GM18867 (cell line): ENCODE measurements at regions not wholly inside any gene's neighbourhood (a gene's known extent, or its start where the extent isn't known, plus 50 kb on each side); places are given as distances from the start of the nearest gene placed in this dataset.
A peak's percentile ranks its signal among the peaks of the same experiment; 100 is the strongest.
"Not testable (repeated sequence)": the region's sequence is repeated elsewhere in the genome, so short reads cannot be mapped to it uniquely, and the experiment has no call there.

Experiments
- ATAC-seq: cut with Tn5 transposase; IDR thresholded peaks from one replicate; pipeline ENCODE4 v1.9.1; 2021; ENCODE audit warnings: mild to moderate bottlenecking, moderate library complexity; ENCODE audit not compliant: unreplicated experiment

DNA sequence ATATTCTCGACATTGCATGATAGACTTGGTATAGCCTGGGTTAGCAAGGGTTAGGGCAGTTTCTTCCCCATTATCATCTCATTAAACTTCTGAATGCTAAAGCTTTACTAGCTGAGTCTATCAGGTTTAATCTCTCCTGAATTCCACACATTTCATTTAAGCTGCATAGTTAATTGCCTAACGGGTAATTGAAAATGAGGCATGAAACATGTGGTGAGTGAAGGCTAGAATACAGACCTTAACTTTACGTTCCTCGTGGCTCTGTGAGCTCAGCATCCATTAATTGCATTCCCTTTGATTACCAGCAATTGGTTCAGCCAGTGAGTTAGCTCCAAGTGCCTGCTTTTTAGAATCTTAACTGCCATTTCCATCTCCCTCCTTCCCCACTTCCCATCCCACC is 126.5 kb upstream of the MEX3C start:
- no peak for ATAC-seq

DNA sequence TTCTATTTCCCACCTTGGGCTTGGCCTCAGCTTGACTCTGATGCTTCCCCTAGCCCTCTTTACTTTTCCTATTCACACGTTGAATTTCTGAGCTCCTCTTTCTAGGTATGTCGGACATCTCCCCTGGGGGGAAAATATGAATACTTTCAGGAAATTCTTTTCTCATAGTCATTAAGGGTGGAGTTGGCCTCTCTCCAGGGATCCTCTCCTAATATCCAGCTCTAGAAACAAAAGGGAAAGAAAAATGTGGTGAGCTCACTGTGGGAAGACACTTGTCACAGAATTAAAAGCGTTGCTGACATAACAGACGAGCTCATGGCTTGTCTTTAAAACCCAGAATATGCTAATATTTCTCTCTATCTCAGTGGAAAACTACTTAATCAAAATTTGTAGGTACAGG is 132.7 kb upstream of the MEX3C start:
- no peak for ATAC-seq

DNA sequence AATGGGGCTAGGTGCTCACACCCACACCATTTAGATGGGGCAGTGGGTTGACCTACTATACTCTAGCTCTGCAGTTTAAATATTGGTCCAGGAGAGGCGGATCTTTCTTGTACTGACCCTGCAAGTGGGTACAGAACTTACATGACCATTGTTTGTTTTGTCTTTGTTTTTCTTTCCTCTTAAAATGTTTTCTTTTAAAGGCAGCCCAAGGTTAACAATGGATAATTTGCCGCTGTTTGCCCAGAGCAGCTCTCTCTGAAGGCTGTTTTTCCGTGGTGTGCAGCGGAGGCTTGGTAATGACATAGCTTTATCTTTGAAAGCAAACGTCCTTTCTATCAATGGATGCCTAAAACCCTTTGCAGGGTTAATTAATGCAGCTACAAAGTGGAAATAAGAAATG is 133.3 kb upstream of the MEX3C start:
- no peak for ATAC-seq

DNA sequence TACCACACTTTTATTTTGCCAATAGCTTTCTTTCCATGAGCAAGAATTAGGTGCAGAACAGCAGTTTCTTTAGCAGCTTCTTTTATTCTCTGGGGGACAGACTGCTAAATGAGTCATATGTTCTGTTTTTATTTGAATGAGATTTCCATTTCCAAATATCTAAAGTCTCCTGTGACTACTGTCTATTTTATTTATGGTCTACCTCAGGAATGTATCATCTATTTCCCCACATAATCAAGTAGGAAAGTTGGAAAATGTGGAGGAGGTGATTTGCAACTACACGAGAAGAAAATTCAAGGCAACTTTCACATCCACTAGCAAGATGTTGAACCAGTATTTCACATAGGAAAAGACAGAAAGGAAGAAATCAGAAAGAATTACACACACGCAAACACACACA is 139.9 kb upstream of the MEX3C start:
- no peak for ATAC-seq

DNA sequence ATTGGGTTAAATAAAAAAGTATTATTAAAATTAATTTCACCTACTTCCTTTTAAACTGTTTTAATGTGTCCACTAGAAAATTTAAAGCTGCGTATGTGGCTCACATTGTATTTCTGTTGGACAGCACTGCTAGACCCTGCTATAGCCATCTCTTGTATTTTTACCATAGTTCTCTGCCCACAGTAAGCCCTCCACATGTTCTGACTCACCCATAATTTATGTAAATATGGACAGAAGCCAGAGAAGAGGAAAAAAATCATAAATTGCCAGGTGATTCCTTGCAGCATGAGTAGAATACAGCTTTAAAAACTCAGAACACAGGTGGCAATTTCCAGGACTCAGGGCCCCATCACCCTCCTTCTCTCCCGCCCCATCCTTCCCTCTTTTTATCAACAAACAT is 142.4 kb upstream of the MEX3C start:
- ATAC-seq, result no peak

DNA sequence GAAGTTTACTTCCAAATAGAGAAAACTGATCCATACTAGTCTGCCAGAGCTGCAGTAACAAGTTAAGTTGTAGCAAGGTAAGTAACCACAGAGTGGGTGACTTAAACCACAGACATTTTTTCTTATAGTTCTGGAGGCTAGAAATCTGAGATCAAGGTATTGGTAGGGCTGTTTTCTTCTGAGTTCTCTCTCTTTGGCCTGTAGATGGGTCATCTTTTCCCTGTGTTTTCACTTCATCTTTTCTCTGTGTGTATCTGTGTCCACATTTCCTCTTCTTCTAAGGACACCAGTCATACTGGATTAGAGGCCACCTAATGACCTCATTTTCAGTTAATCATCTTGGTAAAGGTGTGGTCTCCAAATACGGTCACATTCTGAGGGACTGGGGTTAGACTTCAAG is 142.9 kb upstream of the MEX3C start:
- ATAC-seq, result no peak

DNA sequence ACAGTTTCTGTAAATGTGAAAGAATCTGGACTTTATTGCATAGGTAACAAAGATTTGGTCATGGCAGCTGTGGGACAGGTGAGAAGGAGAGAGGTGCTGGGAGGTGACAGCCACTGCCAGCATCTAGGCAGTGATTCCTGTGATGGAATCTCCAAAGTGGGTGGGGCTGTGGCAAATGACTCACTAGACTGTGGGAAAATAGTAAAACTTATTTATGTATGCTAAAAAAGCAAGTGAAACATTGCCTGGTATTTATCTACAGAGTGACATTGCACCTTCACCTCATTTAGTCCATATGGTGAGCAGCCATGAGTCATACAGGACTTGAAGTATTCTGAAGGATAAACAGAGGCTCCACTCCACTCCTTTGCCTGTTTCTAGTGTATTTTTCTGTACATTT is 145.3 kb upstream of the MEX3C start:
- ATAC-seq, result no peak

DNA sequence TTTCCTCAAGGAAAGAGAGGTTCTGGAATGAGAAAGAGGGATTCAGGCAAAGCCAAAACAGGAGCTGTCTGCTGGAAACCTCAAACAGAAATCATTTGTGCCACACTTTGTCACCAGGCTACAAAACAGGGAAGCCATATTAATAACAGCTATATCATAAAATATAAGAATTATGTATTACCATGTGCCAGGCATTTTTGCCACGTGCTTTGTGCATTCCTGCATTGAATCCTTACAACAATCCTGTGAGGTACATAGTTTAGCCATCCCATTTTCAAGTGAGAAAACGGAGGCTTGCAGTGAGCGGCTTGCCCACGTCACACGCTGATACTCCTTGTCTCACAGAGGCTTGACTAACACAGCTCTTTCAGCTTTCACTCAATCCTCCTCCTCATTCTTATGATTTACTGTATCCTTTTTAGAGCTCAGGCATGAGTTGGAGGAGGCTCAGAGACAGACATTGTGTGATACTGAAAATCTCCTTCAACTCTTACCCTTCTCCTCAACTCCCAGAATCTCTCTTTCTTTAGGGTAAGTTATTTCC is 148.4 kb upstream of the MEX3C start:
- no peak for ATAC-seq

DNA sequence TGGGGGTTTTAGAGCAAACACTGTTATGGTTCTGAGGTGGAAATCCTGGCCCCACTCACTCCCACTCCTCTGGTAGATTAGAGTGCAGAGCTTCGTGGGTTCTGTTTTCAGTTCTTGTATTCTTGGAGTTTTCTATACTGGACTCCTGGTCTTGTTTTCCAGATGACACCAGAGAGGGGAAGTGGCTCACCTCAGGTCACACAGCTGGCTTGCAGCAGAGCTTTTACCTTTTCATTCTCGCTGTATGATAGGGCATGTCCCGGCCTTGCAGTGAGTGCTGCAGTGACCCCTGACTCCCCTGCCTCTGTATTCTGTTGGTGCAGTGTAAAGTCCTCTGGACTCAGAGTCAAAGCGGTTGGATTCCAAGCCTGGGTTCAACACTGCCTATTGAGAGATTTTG is 148.9 kb upstream of the MEX3C start:
- no peak for ATAC-seq

DNA sequence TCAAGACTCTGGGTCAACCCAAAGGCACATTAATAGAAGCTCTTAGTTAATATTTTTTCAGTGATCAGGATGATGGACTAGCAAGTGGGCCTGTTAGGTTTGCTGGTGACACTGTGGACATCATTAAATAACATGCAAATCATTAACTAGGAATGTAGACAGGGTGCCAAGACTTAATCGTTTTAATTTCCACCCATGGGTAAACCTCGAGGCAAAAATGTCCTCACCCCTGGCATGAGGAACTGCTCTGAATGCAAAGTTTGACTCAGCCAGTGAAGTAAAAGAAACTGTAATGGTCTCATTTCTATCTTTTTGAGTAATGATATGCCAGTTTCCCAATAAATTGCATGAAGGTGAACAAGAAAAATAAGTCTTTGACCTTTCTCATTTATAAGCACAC is 152.6 kb upstream of the MEX3C start:
- ATAC-seq, result no peak

DNA sequence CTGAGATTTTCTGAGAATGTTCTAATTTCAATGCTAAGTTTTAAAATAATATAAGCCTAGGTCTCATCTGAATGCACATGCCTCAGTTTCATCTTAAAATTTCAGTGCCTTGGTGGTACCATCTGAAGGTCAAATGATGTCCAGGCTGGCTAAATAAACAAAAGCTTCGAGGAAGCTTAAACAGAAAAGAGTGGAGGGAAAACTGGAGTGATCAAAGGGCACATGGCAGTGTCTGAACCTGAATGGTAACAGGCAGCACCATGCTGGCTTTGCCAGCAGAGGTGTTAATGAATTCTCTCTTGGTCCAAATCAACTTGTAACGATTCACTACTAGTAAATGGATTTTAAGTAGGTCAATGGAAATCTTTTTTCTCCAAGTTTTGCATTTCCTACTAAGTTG is 158.4 kb upstream of the MEX3C start:
- no peak for ATAC-seq

DNA sequence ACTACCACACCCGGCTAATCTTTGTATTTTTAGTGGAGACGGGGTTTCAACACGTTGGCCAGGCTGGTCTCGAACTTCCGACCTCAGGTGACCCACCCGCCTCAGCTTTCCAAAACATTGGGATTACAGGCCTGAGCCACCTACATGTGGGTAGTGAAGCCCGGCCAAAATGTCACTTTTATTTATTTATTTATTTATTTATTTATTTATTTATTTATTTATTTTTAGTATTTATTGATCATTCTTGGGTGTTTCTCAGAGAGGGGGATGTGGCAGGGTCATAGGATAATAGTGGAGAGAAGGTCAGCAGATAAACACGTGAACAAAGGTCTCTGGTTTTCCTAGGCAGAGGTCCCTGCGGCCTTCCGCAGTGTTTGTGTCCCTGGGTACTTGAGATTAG is 162.8 kb upstream of the MEX3C start:
- not testable (repeated sequence) for ATAC-seq

DNA sequence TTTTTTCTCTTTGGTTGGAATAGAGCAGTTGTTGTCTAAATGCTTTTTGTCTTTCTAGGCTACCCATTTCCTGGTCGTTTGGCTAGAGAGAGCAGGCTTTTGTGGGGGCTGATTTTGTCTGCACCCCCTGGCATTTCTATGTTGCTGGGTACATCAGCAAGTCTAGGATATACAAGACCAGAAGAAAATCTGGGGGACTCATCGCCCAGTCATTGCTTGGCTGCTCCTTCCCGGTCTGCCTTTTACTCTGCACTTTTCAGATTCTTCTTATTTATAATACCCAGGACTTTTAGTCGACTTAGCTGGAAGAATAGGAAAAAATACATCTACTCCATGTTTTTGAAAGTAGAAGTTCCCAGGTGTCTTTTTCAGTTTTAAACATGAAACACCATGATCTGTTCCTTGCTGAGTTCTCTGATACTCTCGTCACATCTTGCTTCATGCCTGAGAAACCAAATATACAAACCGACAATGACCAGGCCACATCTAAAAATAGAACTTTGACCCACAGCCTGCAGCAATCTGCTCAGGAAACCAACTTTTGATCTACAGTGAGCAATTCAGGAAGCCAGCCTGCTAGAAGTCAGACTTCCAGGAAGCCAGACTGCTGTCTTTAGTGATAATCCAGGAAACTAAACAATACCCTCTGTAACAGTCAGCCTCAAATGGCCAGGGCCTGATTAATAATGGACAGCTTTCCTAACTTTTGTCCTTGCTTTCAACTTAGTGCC is 163.8 kb upstream of the MEX3C start:
- peak; percentile 55 for ATAC-seq

DNA sequence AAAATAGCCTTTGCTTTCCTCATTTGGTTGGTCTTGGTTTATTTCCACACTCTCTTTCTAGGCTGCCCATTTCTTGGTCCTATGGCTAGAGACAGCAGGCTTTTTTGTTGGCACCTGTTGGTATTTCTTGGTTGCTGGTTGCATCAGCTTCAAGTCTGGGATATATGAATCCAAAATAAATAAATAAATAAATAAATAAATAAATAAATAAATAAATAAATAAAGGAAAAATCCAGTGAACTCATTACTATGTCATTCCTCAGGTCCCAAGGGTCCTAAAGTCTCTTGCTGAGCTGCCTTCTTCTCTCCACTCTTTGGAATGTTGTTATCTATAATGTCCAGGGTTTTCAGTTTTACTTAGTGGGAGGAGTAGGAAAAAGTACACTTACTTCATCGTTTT is 165.9 kb upstream of the MEX3C start:
- no peak for ATAC-seq

DNA sequence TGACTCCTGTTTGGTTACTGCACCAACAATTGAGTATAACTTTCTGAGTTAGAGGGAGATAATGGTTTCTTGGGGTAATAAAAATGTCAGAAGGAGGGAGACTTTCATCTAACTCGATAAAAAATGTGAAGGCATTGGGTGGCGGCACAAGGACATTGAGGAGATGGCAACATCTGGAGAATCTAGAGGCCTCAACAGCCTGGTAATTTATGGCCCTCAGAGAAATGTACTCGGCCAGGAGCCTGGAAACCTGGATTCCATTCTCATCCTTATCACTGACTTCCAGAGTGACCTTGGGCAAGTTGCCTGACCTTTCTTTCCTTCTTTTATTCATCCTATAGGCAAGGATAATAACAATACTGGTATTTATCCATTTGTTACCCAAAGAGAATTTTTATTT is 173.5 kb upstream of the MEX3C start:
- ATAC-seq, result no peak

DNA sequence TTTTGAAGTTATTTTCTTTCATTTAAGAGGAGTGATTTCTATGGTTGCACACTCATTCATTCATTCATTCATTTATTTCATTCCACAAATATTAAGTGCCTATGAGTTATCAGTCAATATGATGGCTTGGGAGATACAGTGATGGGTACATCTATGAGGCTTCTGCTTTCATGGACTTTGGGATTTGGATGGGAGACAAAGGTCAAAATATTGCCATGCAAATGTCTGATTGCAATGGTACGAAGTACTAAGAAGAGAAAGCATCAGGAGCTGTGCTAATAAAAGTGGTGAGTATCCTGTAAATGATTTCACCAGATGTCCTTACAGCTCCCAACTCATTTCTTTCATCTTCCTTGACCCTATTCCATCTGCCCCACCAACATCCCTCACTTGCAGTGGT is 174.4 kb upstream of the MEX3C start:
- no peak for ATAC-seq

DNA sequence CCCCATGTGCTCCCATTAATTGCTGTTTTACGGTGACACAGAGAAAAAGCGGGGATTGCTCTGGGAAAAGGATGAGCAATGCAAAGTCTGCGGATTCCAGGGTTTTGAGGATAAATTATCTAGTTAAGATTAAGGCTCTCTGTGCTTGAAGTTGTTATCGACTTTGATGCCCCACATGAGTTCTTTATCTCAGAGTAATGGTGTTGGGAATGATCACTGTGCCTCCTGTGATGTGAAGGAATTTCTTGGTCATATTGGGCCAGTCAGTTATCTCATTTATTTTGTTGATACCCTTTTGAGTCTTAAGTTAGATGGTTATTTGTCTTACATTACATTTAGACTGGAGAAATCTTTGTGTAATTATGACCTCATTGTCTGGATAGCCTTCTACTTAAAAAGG is 184.6 kb upstream of the MEX3C start:
- no peak for ATAC-seq

DNA sequence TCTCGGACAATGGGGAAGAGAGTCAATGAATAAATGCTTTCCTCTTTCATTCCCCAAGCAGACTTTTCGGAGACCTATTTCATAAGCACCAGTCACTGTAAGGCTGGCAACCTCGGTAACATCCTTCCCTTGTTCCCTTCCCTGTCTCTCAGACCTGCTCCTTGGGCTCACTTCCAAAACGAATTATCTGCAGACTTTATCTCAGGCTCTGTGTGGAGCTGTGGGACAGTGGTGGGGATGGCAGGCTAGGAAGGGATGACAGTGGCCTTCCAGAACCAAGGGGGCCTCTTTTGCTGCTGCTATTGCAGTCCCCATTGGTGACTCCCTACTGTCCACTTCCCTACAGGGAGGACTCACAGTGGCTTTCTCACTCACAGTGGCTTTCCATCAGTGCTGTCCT is 185.6 kb upstream of the MEX3C start:
- no peak for ATAC-seq

DNA sequence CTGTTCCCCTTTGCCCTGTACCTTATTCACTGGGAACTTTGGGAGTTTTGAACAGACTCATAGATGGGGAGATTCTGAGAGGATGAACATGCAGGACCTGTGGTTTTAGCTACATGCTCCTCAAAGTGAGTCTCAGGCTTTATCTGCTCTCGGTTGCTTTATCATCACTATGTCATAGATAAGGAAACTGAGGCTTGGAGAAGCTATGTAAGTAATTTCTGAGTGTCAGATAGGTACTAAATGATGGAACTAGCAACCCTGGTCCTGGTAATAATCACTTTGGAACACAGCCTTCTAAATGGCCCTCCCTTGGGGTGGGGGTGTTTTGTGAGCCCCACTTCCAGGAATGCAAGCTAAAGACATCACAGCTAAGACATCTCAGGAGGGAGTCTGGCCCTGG is 186.2 kb upstream of the MEX3C start:
- no peak for ATAC-seq

DNA sequence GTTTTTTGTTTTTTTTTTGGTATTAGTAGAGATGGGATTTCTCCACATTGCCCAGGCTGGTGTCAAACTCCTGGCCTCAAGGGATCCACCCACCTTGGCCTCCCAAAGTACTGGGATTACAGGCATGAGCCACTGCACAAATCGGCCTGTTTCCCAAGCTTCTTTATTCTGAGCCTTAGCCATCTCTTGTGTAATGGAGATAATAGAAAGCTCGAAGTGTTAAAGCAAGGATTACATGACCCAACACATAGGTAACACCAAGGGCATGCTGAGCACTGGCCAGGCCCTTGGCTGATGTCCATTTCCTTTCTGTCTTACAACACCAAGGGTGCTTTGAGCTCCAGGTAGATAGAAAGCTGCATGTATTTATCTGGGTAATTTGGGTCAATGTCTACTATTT is 187.8 kb upstream of the MEX3C start:
- no peak for ATAC-seq

DNA sequence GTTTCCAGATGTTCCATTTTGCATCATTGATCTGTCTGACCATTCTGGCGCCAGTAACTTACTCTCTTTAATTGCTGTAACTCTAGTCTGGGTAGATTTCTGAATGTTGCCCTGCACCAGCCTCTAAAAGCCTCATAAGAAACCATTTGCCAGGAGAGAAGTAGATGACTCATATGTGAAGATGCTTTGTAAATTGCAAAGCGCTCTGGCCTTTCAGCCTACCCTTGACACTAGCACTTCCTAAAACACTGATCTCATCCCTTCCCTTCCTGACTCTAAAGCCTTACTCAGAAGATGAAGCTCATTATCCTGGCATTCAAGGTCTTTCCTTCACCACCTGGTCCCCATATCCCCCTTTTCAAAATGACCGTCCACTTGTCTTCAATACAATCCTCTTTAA is 193.2 kb upstream of the MEX3C start:
- ATAC-seq, result no peak

DNA sequence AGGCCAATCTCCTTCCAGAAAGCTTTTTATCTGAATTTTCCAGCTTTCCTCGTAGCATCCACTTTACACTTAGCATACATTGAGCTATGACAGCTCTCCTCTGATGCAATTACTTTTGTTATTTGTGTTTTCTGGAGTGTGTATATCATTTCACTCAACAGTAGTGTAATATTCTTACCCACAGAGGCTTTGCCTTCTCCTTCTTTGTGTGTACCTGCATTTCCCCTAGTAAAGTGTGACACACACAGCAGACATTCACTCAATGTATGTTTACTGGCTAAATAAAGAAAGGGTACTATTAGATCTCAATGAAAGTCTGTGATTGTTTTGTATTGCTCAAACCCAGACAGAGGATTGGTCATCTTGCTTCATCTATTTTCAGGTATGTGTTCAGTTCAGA is 193.7 kb upstream of the MEX3C start:
- no peak for ATAC-seq

DNA sequence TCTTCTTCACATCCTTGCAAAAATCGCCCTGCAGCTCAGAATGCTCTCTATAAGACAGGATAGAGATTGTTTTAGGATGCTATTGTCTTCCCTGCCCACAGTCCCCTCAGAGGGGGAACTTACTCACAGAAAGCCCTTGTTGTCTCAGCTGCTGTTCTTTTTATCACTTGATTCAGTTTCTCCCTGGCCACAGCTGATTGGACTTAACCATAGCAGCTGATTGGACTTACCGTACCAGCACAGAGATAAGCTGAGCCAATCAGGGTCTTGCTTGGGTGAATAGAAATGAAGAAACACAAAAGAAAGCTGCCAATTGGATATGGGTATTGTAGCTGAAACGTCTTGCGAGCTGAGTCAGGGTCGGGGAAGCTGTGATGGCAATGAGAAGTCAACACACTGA is 194.2 kb upstream of the MEX3C start:
- no peak for ATAC-seq
